Neural crest cell (in vitro differentiated cells): ENCODE measurements at regions not wholly inside any gene's neighbourhood (a gene's known extent, or its start where the extent isn't known, plus 50 kb on each side); places are given as distances from the start of the nearest gene placed in this dataset.
A peak's percentile ranks its signal among the peaks of the same experiment; 100 is the strongest.

Source experiments
- DNase-seq: peaks from one replicate; pipeline ENCODE4 v3.0.0; 2021; ENCODE audit warnings: low read depth, mixed read lengths, low spot score
- H3K27ac Mint-ChIP-seq: one replicate; pipeline ENCODE4 v1.8.0; 2021; ENCODE audit warnings: mild to moderate bottlenecking, mixed read lengths; ENCODE audit not compliant: unreplicated experiment
- H3K27me3 Mint-ChIP-seq: 2 replicates; pipeline ENCODE4 v1.8.0; 2021; ENCODE audit warnings: low read depth, mild to moderate bottlenecking, mixed read lengths
- H3K36me3 Mint-ChIP-seq: 2 replicates; pipeline ENCODE4 v1.8.0; 2021; ENCODE audit warnings: low read depth, mild to moderate bottlenecking, mixed read lengths
- H3K4me1 Mint-ChIP-seq: 2 replicates; pipeline ENCODE4 v1.8.0; 2021; ENCODE audit warnings: mixed read lengths
- H3K4me3 Mint-ChIP-seq: one replicate; pipeline ENCODE4 v1.8.0; 2021; ENCODE audit warnings: mild to moderate bottlenecking, mixed read lengths
- H3K9me3 Mint-ChIP-seq: 2 replicates; pipeline ENCODE4 v1.8.0; 2021; ENCODE audit warnings: mixed read lengths
- CTCF ChIP-seq: fragments of 200-600 bp; sonication (generic); conservative IDR thresholded peaks from 2 replicates; pipeline ENCODE4 v1.5.0; 2021; ENCODE audit warnings: antibody characterized with exemption, mild to moderate bottlenecking

- H3K4me1 Mint-ChIP-seq, result no peaks in the 10 kb centered on the region
- H3K27ac Mint-ChIP-seq, result no peak overlapping the region
- H3K4me3 Mint-ChIP-seq, result no peak overlapping the region
- H3K36me3 Mint-ChIP-seq, result no peaks in the 10 kb centered on the region
- no peak for DNase-seq
- peaks cover 10% of the 10 kb centered on the region for H3K9me3 Mint-ChIP-seq
- no peak for TF ChIP-seq CTCF
- H3K27me3 Mint-ChIP-seq, result no peaks in the 10 kb centered on the region
Measured at GRCh38 chr4:25474690-25475089, 97.6 kb downstream of the ANAPC4 start.

- Mint-ChIP-seq H3K4me3 (no peak overlapping the region), H3K27me3 (no peaks in the 10 kb centered on the region), H3K9me3 (peaks cover 10% of the 10 kb centered on the region), H3K27ac (no peak overlapping the region), H3K4me1 (peaks cover 15% of the 10 kb centered on the region), H3K36me3 (no peaks in the 10 kb centered on the region)
- DNase-seq, result no peak
- TF ChIP-seq CTCF, result no peak
Measured at GRCh38 chr4:25477221-25477620, 100.2 kb downstream of the ANAPC4 start.

- H3K27ac Mint-ChIP-seq, result no peak overlapping the region
- no peak for TF ChIP-seq CTCF
- no peak overlapping the region for H3K4me3 Mint-ChIP-seq
- H3K27me3 Mint-ChIP-seq, result no peaks in the 10 kb centered on the region
- peaks cover 34% of the 10 kb centered on the region for H3K4me1 Mint-ChIP-seq
- no peak for DNase-seq
- no peaks in the 10 kb centered on the region for H3K36me3 Mint-ChIP-seq
- peaks cover 10% of the 10 kb centered on the region for H3K9me3 Mint-ChIP-seq
Measured at GRCh38 chr4:25481648-25482047, 104.6 kb downstream of the ANAPC4 start.

GRCh38 chr4:25484243-25484721 lies 107.2 kb downstream of the ANAPC4 start:
- H3K4me3 Mint-ChIP-seq, result no peak overlapping the region
- peaks cover 6% of the 10 kb centered on the region for H3K9me3 Mint-ChIP-seq
- DNase-seq, result no peak
- H3K36me3 Mint-ChIP-seq, result peaks cover 2% of the 10 kb centered on the region
- H3K4me1 Mint-ChIP-seq, result peaks cover 34% of the 10 kb centered on the region
- no peak for TF ChIP-seq CTCF
- H3K27me3 Mint-ChIP-seq, result no peaks in the 10 kb centered on the region
- no peak overlapping the region for H3K27ac Mint-ChIP-seq

- H3K27me3 Mint-ChIP-seq, result no peaks in the 10 kb centered on the region
- H3K27ac Mint-ChIP-seq, result peak overlapping the region; percentile 94
Measured at GRCh38 chr4:25485104-25485503, 108.0 kb downstream of the ANAPC4 start.

More at GRCh38 chr4:25485104-25485503, 108.0 kb downstream of the ANAPC4 start:
- H3K9me3 Mint-ChIP-seq, result peaks cover 2% of the 10 kb centered on the region
- TF ChIP-seq CTCF, result no peak
- H3K36me3 Mint-ChIP-seq, result peaks cover 2% of the 10 kb centered on the region
- no peak for DNase-seq
- peaks cover 34% of the 10 kb centered on the region for H3K4me1 Mint-ChIP-seq
- no peak overlapping the region for H3K4me3 Mint-ChIP-seq
